GM21576 (cell line): ENCODE measurements at regions not wholly inside any gene's neighbourhood (a gene's known extent, or its start where the extent isn't known, plus 50 kb on each side); places are given as distances from the start of the nearest gene placed in this dataset.
"Not testable (repeated sequence)": the region's sequence is repeated elsewhere in the genome, so short reads cannot be mapped to it uniquely, and the experiment has no call there.

ENCODE experiments used
- ATAC-seq: cut with Tn5 transposase; IDR thresholded peaks from one replicate; pipeline ENCODE4 v1.9.1; 2021; ENCODE audit warnings: mild to moderate bottlenecking, moderate library complexity; ENCODE audit not compliant: unreplicated experiment

- ATAC-seq = not testable (repeated sequence)
Observed at GRCh38 chr5:27088822-27089221, 50.4 kb upstream of the CDH9 start.
